Neural crest cell (in vitro differentiated cells): ENCODE measurements at regions not wholly inside any gene's neighbourhood (a gene's known extent, or its start where the extent isn't known, plus 50 kb on each side); places are given as distances from the start of the nearest gene placed in this dataset.

ENCODE experiments used
- DNase-seq: peaks from one replicate; pipeline ENCODE4 v3.0.0; 2021; ENCODE audit warnings: low read depth, mixed read lengths, low spot score
- H3K27ac Mint-ChIP-seq: one replicate; pipeline ENCODE4 v1.8.0; 2021; ENCODE audit warnings: mild to moderate bottlenecking, mixed read lengths; ENCODE audit not compliant: unreplicated experiment
- H3K27me3 Mint-ChIP-seq: 2 replicates; pipeline ENCODE4 v1.8.0; 2021; ENCODE audit warnings: low read depth, mild to moderate bottlenecking, mixed read lengths
- H3K36me3 Mint-ChIP-seq: 2 replicates; pipeline ENCODE4 v1.8.0; 2021; ENCODE audit warnings: low read depth, mild to moderate bottlenecking, mixed read lengths
- H3K4me1 Mint-ChIP-seq: 2 replicates; pipeline ENCODE4 v1.8.0; 2021; ENCODE audit warnings: mixed read lengths
- H3K4me3 Mint-ChIP-seq: one replicate; pipeline ENCODE4 v1.8.0; 2021; ENCODE audit warnings: mild to moderate bottlenecking, mixed read lengths
- H3K9me3 Mint-ChIP-seq: 2 replicates; pipeline ENCODE4 v1.8.0; 2021; ENCODE audit warnings: mixed read lengths
- TF ChIP-seq, protein P1 (sequence below): fragments of 200-600 bp; sonication (generic); conservative IDR thresholded peaks from 2 replicates; pipeline ENCODE4 v1.5.0; 2021; ENCODE audit warnings: antibody characterized with exemption, mild to moderate bottlenecking

DNA sequence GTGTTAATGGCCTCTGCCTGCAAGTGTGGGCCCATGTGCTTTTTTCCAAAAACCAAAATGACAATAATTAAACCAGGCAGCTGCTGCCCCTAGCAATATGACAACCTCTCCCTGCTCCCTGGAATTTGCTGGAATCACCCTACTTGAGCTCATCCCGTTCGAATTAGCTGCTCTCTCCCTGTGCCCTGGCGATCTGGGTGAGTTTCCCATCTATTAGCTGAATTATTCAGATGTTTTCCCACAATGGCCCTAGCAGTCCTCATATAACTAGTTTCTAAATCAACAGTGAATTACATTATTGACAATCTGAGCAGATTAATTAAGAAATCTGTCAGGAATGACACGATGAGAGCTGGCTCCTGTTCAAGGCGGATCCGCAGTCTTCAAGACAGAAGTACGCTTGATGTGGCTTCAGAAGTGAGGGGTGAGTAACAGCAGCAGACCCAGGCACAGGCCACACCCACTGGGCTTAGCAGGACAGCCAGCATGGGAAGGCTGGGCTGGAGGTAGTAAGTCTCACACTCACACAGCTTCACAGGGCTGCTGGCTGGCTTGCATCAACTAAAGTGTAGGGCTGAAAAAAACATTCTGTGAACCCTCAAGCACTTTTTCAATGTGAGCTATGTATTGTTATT lies 366.2 kb upstream of the ID2 start:
- no peak overlapping the region for H3K27ac Mint-ChIP-seq
- H3K4me3 Mint-ChIP-seq: no peak overlapping the region
- peaks cover 2% of the 10 kb centered on the region for H3K36me3 Mint-ChIP-seq
- no peak for DNase-seq
- H3K9me3 Mint-ChIP-seq: peaks cover 3% of the 10 kb centered on the region
- peaks cover 17% of the 10 kb centered on the region for H3K4me1 Mint-ChIP-seq
- TF ChIP-seq, protein P1, sequence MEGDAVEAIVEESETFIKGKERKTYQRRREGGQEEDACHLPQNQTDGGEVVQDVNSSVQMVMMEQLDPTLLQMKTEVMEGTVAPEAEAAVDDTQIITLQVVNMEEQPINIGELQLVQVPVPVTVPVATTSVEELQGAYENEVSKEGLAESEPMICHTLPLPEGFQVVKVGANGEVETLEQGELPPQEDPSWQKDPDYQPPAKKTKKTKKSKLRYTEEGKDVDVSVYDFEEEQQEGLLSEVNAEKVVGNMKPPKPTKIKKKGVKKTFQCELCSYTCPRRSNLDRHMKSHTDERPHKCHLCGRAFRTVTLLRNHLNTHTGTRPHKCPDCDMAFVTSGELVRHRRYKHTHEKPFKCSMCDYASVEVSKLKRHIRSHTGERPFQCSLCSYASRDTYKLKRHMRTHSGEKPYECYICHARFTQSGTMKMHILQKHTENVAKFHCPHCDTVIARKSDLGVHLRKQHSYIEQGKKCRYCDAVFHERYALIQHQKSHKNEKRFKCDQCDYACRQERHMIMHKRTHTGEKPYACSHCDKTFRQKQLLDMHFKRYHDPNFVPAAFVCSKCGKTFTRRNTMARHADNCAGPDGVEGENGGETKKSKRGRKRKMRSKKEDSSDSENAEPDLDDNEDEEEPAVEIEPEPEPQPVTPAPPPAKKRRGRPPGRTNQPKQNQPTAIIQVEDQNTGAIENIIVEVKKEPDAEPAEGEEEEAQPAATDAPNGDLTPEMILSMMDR: no peak
- H3K27me3 Mint-ChIP-seq: no peaks in the 10 kb centered on the region

DNA sequence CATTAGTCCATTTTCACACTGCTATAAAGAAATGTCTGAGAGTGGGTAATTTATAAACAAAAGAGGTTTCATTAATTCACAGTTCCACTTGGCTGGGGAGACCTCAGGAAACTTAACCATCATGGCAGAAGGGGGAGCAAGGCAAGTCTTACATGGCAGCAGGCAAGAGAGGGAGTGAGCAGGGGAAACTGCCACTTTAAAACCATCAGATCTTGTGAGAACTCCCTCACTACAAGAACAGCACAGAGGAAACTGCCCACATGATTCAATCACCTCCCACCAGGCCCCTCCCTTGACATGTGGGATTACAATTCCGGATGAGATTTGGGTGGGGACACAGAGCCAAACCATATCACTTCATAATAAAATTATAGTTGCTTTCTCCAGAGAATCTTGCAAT lies 365.5 kb upstream of the ID2 start:
- H3K4me3 Mint-ChIP-seq: no peak overlapping the region
- no peak overlapping the region for H3K27ac Mint-ChIP-seq
- peaks cover 12% of the 10 kb centered on the region for H3K4me1 Mint-ChIP-seq
- TF ChIP-seq, protein P1: no peak
- DNase-seq: no peak
- peaks cover 2% of the 10 kb centered on the region for H3K36me3 Mint-ChIP-seq
- peaks cover 3% of the 10 kb centered on the region for H3K9me3 Mint-ChIP-seq
- H3K27me3 Mint-ChIP-seq: no peaks in the 10 kb centered on the region

DNA sequence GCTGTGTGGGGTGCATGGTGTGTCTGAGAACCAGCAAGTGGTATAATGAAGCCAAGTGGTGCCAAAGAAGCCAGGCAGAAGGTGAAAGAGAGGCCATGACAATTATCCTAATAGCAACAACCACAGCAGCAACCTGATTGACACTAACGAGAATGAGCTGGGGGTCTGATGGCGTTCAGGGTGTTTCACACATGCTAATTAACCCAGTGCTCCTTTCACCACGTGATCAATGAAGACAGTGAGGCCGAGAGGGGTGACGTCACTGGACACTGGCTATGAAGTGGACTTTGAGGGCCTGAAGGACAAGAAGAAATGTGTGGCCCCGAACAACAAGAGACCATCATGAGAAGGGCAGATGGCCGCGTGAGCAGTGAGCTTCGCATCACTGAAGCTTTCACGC lies 364.4 kb upstream of the ID2 start:
- TF ChIP-seq, protein P1: no peak
- no peak for DNase-seq
- Mint-ChIP-seq H3K4me3 (no peak overlapping the region), H3K36me3 (peaks cover 2% of the 10 kb centered on the region), H3K9me3 (peaks cover 3% of the 10 kb centered on the region), H3K27me3 (no peaks in the 10 kb centered on the region), H3K4me1 (peaks cover 4% of the 10 kb centered on the region), H3K27ac (no peak overlapping the region)

DNA sequence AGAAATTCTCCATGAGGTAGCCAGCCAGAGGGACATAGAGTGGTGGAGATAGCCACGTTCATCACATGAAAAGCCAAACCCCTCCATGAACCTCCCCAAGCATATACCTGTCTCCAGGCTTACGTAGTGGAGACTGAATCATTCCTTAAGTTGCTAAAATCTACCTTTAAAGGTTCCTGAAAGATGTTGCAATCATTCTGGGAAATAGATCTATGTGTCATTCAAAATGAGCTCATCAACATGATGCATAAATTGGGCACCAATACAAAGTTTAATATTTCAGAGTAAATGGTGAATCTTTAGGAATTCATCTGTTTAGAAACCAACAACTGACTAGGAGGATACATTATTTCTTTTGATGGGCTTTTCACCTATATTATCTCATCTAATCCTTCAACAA lies 362.6 kb upstream of the ID2 start:
- TF ChIP-seq, protein P1: no peak
- H3K4me1 Mint-ChIP-seq: peaks cover 5% of the 10 kb centered on the region
- no peaks in the 10 kb centered on the region for H3K27me3 Mint-ChIP-seq
- H3K36me3 Mint-ChIP-seq: peaks cover 2% of the 10 kb centered on the region
- H3K9me3 Mint-ChIP-seq: peaks cover 3% of the 10 kb centered on the region
- no peak overlapping the region for H3K27ac Mint-ChIP-seq
- DNase-seq: no peak
- no peak overlapping the region for H3K4me3 Mint-ChIP-seq

DNA sequence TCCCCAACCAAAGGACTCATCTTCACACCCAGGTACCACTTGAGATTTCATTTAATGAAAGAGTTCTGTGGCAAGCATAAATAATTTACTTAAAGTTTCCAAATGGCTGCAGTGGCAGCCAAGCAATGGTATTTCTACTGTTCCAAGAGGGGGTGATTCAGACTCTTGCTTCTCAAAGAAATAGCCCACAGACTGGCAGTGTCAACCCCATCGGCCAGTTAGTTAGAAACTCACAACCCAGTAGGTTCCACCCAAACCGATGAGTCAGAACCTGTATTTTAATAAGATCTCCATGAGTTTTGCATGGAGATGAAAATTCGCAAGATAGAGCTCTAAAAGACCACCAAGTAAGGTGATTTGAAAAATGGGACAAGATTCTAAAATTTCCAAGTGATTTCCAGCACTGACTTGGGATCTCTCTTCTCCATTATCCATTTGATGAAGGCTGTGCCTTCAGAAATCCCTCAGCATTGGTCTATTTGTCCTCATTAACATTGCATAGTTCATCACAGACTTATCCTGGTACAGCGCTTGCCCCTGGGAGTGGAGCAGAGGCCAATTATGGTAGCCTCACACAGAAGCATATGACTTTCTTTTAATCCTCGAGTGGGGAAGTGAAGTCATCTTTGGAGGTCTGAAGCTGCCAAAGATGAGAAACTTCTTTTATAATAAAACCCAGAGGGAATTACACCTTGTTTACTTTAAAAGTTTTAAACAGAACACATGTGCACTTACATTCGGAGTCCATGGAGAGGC lies 361.4 kb upstream of the ID2 start:
- no peak overlapping the region for H3K27ac Mint-ChIP-seq

More for the DNA sequence above, 361.4 kb upstream of the ID2 start:
- H3K27me3 Mint-ChIP-seq: no peaks in the 10 kb centered on the region
- TF ChIP-seq, protein P1: no peak
- peaks cover 2% of the 10 kb centered on the region for H3K36me3 Mint-ChIP-seq
- H3K4me3 Mint-ChIP-seq: no peak overlapping the region
- peaks cover 3% of the 10 kb centered on the region for H3K9me3 Mint-ChIP-seq
- no peak for DNase-seq
- peaks cover 5% of the 10 kb centered on the region for H3K4me1 Mint-ChIP-seq
